ENCODE measurements at regions not wholly inside any gene's neighbourhood (a gene's known extent, or its start where the extent isn't known, plus 50 kb on each side); places are given as distances from the start of the nearest gene placed in this dataset.

DNA sequence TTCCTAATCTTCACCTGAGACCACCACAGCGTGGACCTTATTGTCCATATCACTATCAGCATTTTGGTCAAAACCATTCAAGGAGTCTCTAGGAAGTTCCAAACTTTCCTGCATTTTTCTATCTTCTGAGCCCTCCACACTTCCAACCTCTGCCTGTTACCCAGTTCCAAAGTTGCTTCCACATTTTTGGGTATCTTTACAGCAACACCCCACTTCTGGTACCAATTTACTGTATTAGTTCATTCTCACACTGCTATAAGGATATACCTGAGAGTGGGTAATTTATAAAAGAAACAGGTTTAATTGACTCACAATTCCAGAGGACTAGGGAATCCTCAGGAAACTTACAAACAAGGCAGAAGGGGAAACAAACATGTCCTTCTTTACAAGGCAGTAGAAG, 103.3 kb upstream of the CBLB start:
- Histone ChIP-seq H3K9me2 (replicated peaks; ENCODE audit: low read depth, low read length) (no peaks in the 10 kb centered on the region), H3K4me2 (ENCODE audit: low read depth, low read length, poor library complexity, severe bottlenecking) (no peak overlapping the region), H3K27me3 (ENCODE audit: insufficient read depth, low read length, poor library complexity, severe bottlenecking) (no peaks in the 10 kb centered on the region), H3K9me3 (ENCODE audit: insufficient read depth, low read depth, low read length) (no peaks in the 10 kb centered on the region; the same call in 1 of the 2 replicates), H4K20me1 (ENCODE audit: insufficient read depth, low read length, poor library complexity, severe bottlenecking) (no peaks in the 10 kb centered on the region), H3K4me3 (ENCODE audit: low read length, poor library complexity, severe bottlenecking) (no peak overlapping the region), H2AFZ (ENCODE audit: low read length) (no peak overlapping the region), H3K36me3 (ENCODE audit: insufficient read depth, low read length) (no peaks in the 10 kb centered on the region), H3K9ac (ENCODE audit: low read depth, low read length, poor library complexity, severe bottlenecking) (no peak overlapping the region), H3K79me2 (ENCODE audit: insufficient read depth, low read length) (no peaks in the 10 kb centered on the region), H3K4me1 (ENCODE audit: insufficient read depth, low read length, poor library complexity, severe bottlenecking) (no peaks in the 10 kb centered on the region), H3F3A (ENCODE audit: low read depth) (no peaks in the 10 kb centered on the region)
- TF ChIP-seq, protein P1, sequence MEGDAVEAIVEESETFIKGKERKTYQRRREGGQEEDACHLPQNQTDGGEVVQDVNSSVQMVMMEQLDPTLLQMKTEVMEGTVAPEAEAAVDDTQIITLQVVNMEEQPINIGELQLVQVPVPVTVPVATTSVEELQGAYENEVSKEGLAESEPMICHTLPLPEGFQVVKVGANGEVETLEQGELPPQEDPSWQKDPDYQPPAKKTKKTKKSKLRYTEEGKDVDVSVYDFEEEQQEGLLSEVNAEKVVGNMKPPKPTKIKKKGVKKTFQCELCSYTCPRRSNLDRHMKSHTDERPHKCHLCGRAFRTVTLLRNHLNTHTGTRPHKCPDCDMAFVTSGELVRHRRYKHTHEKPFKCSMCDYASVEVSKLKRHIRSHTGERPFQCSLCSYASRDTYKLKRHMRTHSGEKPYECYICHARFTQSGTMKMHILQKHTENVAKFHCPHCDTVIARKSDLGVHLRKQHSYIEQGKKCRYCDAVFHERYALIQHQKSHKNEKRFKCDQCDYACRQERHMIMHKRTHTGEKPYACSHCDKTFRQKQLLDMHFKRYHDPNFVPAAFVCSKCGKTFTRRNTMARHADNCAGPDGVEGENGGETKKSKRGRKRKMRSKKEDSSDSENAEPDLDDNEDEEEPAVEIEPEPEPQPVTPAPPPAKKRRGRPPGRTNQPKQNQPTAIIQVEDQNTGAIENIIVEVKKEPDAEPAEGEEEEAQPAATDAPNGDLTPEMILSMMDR (conservative IDR thresholded peaks at IDR 0.05; ENCODE audit: low read length) = no peak
- no peak for TF ChIP-seq EZH2phosphoT487 (IDR thresholded peaks at IDR 0.05; ENCODE audit: borderline replicate concordance)

DNA sequence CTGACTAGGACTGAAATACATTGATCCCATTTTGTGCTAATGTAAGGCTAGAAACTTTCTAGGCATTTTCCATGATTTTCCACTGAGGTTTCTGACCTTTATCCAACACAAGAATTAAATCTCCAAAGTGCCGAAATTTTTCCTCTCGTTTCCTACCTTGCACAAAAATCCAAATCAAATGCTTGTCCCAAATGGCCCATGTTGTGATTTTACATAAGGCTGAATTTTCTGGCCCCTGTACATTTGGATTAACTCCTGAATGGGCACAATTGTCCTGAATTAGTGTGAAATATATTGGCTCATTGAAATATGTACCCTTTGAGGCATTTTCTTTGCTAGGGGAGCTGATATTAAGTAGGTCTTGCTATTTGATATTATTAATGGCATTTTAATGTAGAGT, 105.6 kb upstream of the CBLB start:
- H2AFZ ChIP-seq (ENCODE audit: low read length) = no peak overlapping the region
- no peaks in the 10 kb centered on the region for H3K79me2 ChIP-seq (ENCODE audit: insufficient read depth, low read length)
- H3K4me2 ChIP-seq (ENCODE audit: low read depth, low read length, poor library complexity, severe bottlenecking) = no peak overlapping the region
- no peaks in the 10 kb centered on the region for H3F3A ChIP-seq (ENCODE audit: low read depth)
- H3K36me3 ChIP-seq (ENCODE audit: insufficient read depth, low read length) = no peaks in the 10 kb centered on the region
- no peaks in the 10 kb centered on the region for H4K20me1 ChIP-seq (ENCODE audit: insufficient read depth, low read length, poor library complexity, severe bottlenecking)
- no peaks in the 10 kb centered on the region for H3K4me1 ChIP-seq (ENCODE audit: insufficient read depth, low read length, poor library complexity, severe bottlenecking)
- H3K9me3 ChIP-seq (ENCODE audit: insufficient read depth, low read depth, low read length) = no peaks in the 10 kb centered on the region; the same call in 1 of the 2 replicates
- TF ChIP-seq, protein P1 (conservative IDR thresholded peaks at IDR 0.05; ENCODE audit: low read length) = no peak
- no peak for TF ChIP-seq EZH2phosphoT487 (IDR thresholded peaks at IDR 0.05; ENCODE audit: borderline replicate concordance)
- no peak overlapping the region for H3K4me3 ChIP-seq (ENCODE audit: low read length, poor library complexity, severe bottlenecking)
- H3K9me2 ChIP-seq (replicated peaks; ENCODE audit: low read depth, low read length) = no peaks in the 10 kb centered on the region
- H3K9ac ChIP-seq (ENCODE audit: low read depth, low read length, poor library complexity, severe bottlenecking) = no peak overlapping the region
- no peaks in the 10 kb centered on the region for H3K27me3 ChIP-seq (ENCODE audit: insufficient read depth, low read length, poor library complexity, severe bottlenecking)

DNA sequence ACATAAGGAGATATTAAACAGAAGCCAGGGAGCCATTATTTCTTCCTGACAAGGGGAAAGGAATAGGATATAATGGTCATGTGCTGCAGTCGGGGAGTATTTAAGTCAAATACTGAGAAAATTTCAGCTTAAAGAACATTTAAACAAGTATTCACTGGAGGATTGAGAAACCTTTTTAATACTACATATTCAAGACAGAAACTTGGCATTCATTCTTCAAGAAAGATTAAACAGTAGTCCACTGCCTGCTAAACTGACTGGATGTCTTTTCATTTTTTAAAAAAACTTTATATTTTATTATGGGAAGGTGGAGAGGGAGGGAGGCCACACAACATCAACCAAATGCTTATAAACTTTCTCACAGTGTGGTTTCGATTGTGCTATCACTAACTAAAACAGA, 107.4 kb upstream of the CBLB start:
- no peaks in the 10 kb centered on the region for H3K9me3 ChIP-seq (ENCODE audit: insufficient read depth, low read depth, low read length)
- no peaks in the 10 kb centered on the region for H3K36me3 ChIP-seq (ENCODE audit: insufficient read depth, low read length)
- H2AFZ ChIP-seq (ENCODE audit: low read length) = no peak overlapping the region
- H3F3A ChIP-seq (ENCODE audit: low read depth) = no peaks in the 10 kb centered on the region
- H3K4me3 ChIP-seq (ENCODE audit: low read length, poor library complexity, severe bottlenecking) = no peak overlapping the region
- no peaks in the 10 kb centered on the region for H3K4me1 ChIP-seq (ENCODE audit: insufficient read depth, low read length, poor library complexity, severe bottlenecking)
- no peak for TF ChIP-seq EZH2phosphoT487 (IDR thresholded peaks at IDR 0.05; ENCODE audit: borderline replicate concordance)
- TF ChIP-seq, protein P1 (conservative IDR thresholded peaks at IDR 0.05; ENCODE audit: low read length) = no peak
- no peaks in the 10 kb centered on the region for H3K9me2 ChIP-seq (replicated peaks; ENCODE audit: low read depth, low read length)
- H3K4me2 ChIP-seq (ENCODE audit: low read depth, low read length, poor library complexity, severe bottlenecking) = no peak overlapping the region
- H4K20me1 ChIP-seq (ENCODE audit: insufficient read depth, low read length, poor library complexity, severe bottlenecking) = no peaks in the 10 kb centered on the region
- no peaks in the 10 kb centered on the region for H3K79me2 ChIP-seq (ENCODE audit: insufficient read depth, low read length)
- H3K9ac ChIP-seq (ENCODE audit: low read depth, low read length, poor library complexity, severe bottlenecking) = no peak overlapping the region
- H3K27me3 ChIP-seq (ENCODE audit: insufficient read depth, low read length, poor library complexity, severe bottlenecking) = no peaks in the 10 kb centered on the region
